Hepatocyte (in vitro differentiated cells): ENCODE measurements at regions not wholly inside any gene's neighbourhood (a gene's known extent, or its start where the extent isn't known, plus 50 kb on each side); places are given as distances from the start of the nearest gene placed in this dataset.

ENCODE experiments used
- CTCF ChIP-seq: fragments of 200-600 bp; sonication (generic); IDR thresholded peaks from 2 replicates; pipeline ENCODE4 v1.5.1; 2016; ENCODE audit warnings: antibody characterized with exemption, mild to moderate bottlenecking; ENCODE audit not compliant: poor library complexity
- EZH2 ChIP-seq: fragments of 200-600 bp; sonication (generic); IDR thresholded peaks from 2 replicates; pipeline ENCODE4 v1.6.1; 2016; ENCODE audit warnings: antibody characterized with exemption, mild to moderate bottlenecking, borderline replicate concordance
- EZH2phosphoT487 ChIP-seq: fragments of 200-600 bp; sonication (generic); IDR thresholded peaks from one replicate; pipeline ENCODE4 v1.6.1; 2018; ENCODE audit warnings: antibody characterized with exemption, mild to moderate bottlenecking, low read depth, moderate library complexity; ENCODE audit not compliant: unreplicated experiment, severe bottlenecking

GRCh38 chr18:998936-999335 lies 94.3 kb downstream of the ADCYAP1 start:
- TF ChIP-seq EZH2 (no peak), CTCF (no peak), EZH2phosphoT487 (no peak)
